ENCODE measurements at regions not wholly inside any gene's neighbourhood (a gene's known extent, or its start where the extent isn't known, plus 50 kb on each side); places are given as distances from the start of the nearest gene placed in this dataset.

- DNase-seq (ENCODE audit: extremely low read depth, low read depth): no peak
- no peak for TF ChIP-seq CTCF (IDR thresholded peaks at IDR 0.05; ENCODE audit: low read depth, low read length, missing control alignments)
Observed at GRCh38 chr4:32073542-32073941, 1353.4 kb downstream of the PCDH7 start.

GRCh38 chr4:32087211-32087610 is 1367.0 kb downstream of the PCDH7 start:
- no peak for TF ChIP-seq CTCF (IDR thresholded peaks at IDR 0.05; ENCODE audit: low read depth, low read length, missing control alignments)
- no peak for DNase-seq (ENCODE audit: extremely low read depth, low read depth)
- no peak overlapping the region for H3K4me3 ChIP-seq (replicated peaks; ENCODE audit: low read depth, low read length)

More at GRCh38 chr4:32073542-32073941, 1353.4 kb downstream of the PCDH7 start:
- H3K4me3 ChIP-seq (replicated peaks; ENCODE audit: low read depth, low read length): no peak overlapping the region

GRCh38 chr4:32094987-32095386 is 1374.8 kb downstream of the PCDH7 start:
- no peak overlapping the region for H3K4me3 ChIP-seq (replicated peaks; ENCODE audit: low read depth, low read length)
- no peak for TF ChIP-seq CTCF (IDR thresholded peaks at IDR 0.05; ENCODE audit: low read depth, low read length, missing control alignments)
- no peak for DNase-seq (ENCODE audit: extremely low read depth, low read depth)

GRCh38 chr4:32102896-32103295 is 1382.7 kb downstream of the PCDH7 start:
- no peak for DNase-seq (ENCODE audit: extremely low read depth, low read depth)
- no peak for TF ChIP-seq CTCF (IDR thresholded peaks at IDR 0.05; ENCODE audit: low read depth, low read length, missing control alignments)

GRCh38 chr4:32106767-32107166 is 1386.6 kb downstream of the PCDH7 start:
- no peak for DNase-seq (ENCODE audit: extremely low read depth, low read depth)
- no peak overlapping the region for H3K4me3 ChIP-seq (replicated peaks; ENCODE audit: low read depth, low read length)
- TF ChIP-seq CTCF (IDR thresholded peaks at IDR 0.05; ENCODE audit: low read depth, low read length, missing control alignments): no peak

More at GRCh38 chr4:32102896-32103295, 1382.7 kb downstream of the PCDH7 start:
- no peak overlapping the region for H3K4me3 ChIP-seq (replicated peaks; ENCODE audit: low read depth, low read length)

- TF ChIP-seq CTCF (IDR thresholded peaks at IDR 0.05; ENCODE audit: low read depth, low read length, missing control alignments): no peak
- H3K4me3 ChIP-seq (replicated peaks; ENCODE audit: low read depth, low read length): no peak overlapping the region
- no peak for DNase-seq (ENCODE audit: extremely low read depth, low read depth)
Observed at GRCh38 chr4:32112891-32113290, 1392.7 kb downstream of the PCDH7 start.

GRCh38 chr4:32117693-32118092 is 1397.5 kb downstream of the PCDH7 start:
- no peak for DNase-seq (ENCODE audit: extremely low read depth, low read depth)
- no peak overlapping the region for H3K4me3 ChIP-seq (replicated peaks; ENCODE audit: low read depth, low read length)
- no peak for TF ChIP-seq CTCF (IDR thresholded peaks at IDR 0.05; ENCODE audit: low read depth, low read length, missing control alignments)

Data from HFF-Myc (cell line).